Transverse colon (tissue), 4 donors: ENCODE measurements at regions not wholly inside any gene's neighbourhood (a gene's known extent, or its start where the extent isn't known, plus 50 kb on each side); places are given as distances from the start of the nearest gene placed in this dataset.

Source experiments
- CTCF ChIP-seq, 5 experiments: fragments of 200-600 bp in 3 of 5; fragments of 450-650 bp in 2 of 5; sonication (generic) in 3 of 5; IDR thresholded peaks; 1 replicate in 2 of 5; 2 replicates in 3 of 5; pipeline ENCODE4 v1.5.1; 2016 to 2017; ENCODE audit warnings: antibody characterized with exemption in 5 of 5, inconsistent platforms in 3 of 5, mild to moderate bottlenecking in 2 of 5, moderate library complexity in 1 of 5
- EP300 ChIP-seq: sonication (generic); formaldehyde crosslinking; IDR thresholded peaks from one replicate; pipeline ENCODE4 v1.6.1; 2017; ENCODE audit warnings: antibody characterized with exemption, low read depth
- POLR2A ChIP-seq: fragments of 450-650 bp; IDR thresholded peaks from one replicate; pipeline ENCODE4 v1.6.1; 2016; ENCODE audit warnings: antibody characterized with exemption, mild to moderate bottlenecking, moderate library complexity
- POLR2AphosphoS5 ChIP-seq, 3 donors: sonication (generic); formaldehyde crosslinking; IDR thresholded peaks; one replicate each; pipeline ENCODE4 v1.6.1; 2016; ENCODE audit warnings: antibody characterized with exemption in 3 of 3

- no peak for TF ChIP-seq POLR2A
- TF ChIP-seq POLR2AphosphoS5 (IDR thresholded peaks at IDR 0.05) = no peak
- no peak for TF ChIP-seq CTCF (IDR thresholded peaks at IDR 0.05)
- no peak for TF ChIP-seq EP300
Observed at GRCh38 chr9:71308454-71308853, 187.0 kb upstream of the TRPM3 start.
